Endothelial cell of umbilical vein (primary cell): ENCODE measurements at regions not wholly inside any gene's neighbourhood (a gene's known extent, or its start where the extent isn't known, plus 50 kb on each side); places are given as distances from the start of the nearest gene placed in this dataset.

Experiments
- BruUV-seq: library from RNA; stranded (reverse); fragments of 400-500 nt; replicated peaks from 2 replicates; lab custom pipeline; 2021; lab: Mats Ljungman, UMichigan
- CTCF ChIA-PET: fragments of 300-600, 350-600 bp; sonication (Branson Sonifier 250); formaldehyde crosslinking; loops from one replicate; lab custom pipeline; 2021; ENCODE audit warnings: antibody characterized with exemption, inconsistent platforms; lab: Charles Lee
- POLR2A ChIA-PET: fragments of 300-600, 350-600 bp; sonication (Branson Sonifier 250); formaldehyde crosslinking; loops from one replicate; lab custom pipeline; 2021; ENCODE audit warnings: antibody characterized with exemption, inconsistent platforms; lab: Charles Lee
- DNase-seq: peaks from one replicate; pipeline ENCODE4 v3.0.0-alpha.2; 2011; ENCODE audit warnings: low read depth, low spot score
- FAIRE-seq: peaks from 2 replicates; lab custom pipeline; 2011; peaks lifted over from hg19 to GRCh38; lab: Jason Lieb, UNC
- H2AFZ ChIP-seq: 2 replicates; pipeline ENCODE4 v1.6.0; 2012; ENCODE audit warnings: low read depth, low read length, control low read depth, inconsistent platforms
- H3K27ac ChIP-seq: 2 replicates; pipeline ENCODE4 v1.5.1; 2011; ENCODE audit warnings: low read depth, mild to moderate bottlenecking, control low read depth, low read length, moderate library complexity; ENCODE audit not compliant: insufficient read depth
- H3K27me3 ChIP-seq, 2 experiments: 2 replicates each; pipeline versions ENCODE4 v1.6.0 to v1.6.1; 2011; ENCODE audit warnings: low read length in 2 of 2, mixed read lengths in 1 of 2; ENCODE audit not compliant: control insufficient read depth in 2 of 2, insufficient read depth in 2 of 2
- H3K36me3 ChIP-seq, 2 experiments: 2 replicates in 1 of 2; 3 replicates in 1 of 2; pipeline ENCODE4 v1.5.1; 2011; ENCODE audit warnings: low read length in 2 of 2, mild to moderate bottlenecking in 1 of 2, moderate library complexity in 1 of 2; ENCODE audit not compliant: control insufficient read depth in 2 of 2, insufficient read depth in 2 of 2; ENCODE audit errors: extremely low read depth in 1 of 2
- H3K4me1 ChIP-seq: 3 replicates; pipeline ENCODE4 v1.5.1; 2011; ENCODE audit warnings: mild to moderate bottlenecking, low read length; ENCODE audit not compliant: control insufficient read depth, insufficient read depth; ENCODE audit errors: extremely low read depth
- H3K4me2 ChIP-seq: 2 replicates; pipeline ENCODE4 v1.6.1; 2011; ENCODE audit warnings: low read length, control low read depth, mixed read lengths; ENCODE audit not compliant: insufficient read depth
- H3K4me3 ChIP-seq, 3 experiments: fragments of 200-600 bp in 1 of 3; sonication (generic), shearing (Covaris generic) in 1 of 3; replicated peaks in 1 of 3; 2 replicates each; pipeline ENCODE4 v1.5.1; 2011 to 2016; ENCODE audit warnings: control low read depth in 3 of 3, low read length in 3 of 3, mild to moderate bottlenecking in 2 of 3, inconsistent platforms in 1 of 3, low read depth in 1 of 3, moderate library complexity in 1 of 3; ENCODE audit not compliant: insufficient read depth in 1 of 3
- H3K79me2 ChIP-seq: 2 replicates; pipeline ENCODE4 v1.6.0; 2012; ENCODE audit warnings: low read length, inconsistent platforms; ENCODE audit not compliant: control insufficient read depth, insufficient read depth
- H3K9ac ChIP-seq: replicated peaks from 2 replicates; pipeline ENCODE3; 2011; ENCODE audit warnings: low read length, control low read depth; ENCODE audit not compliant: insufficient read depth; ENCODE audit errors: extremely low read depth
- H3K9me1 ChIP-seq: replicated peaks from 3 replicates; pipeline ENCODE4 v1.6.0; 2011; ENCODE audit warnings: mild to moderate bottlenecking, low read length; ENCODE audit not compliant: control insufficient read depth, insufficient read depth; ENCODE audit errors: extremely low read depth
- H3K9me3 ChIP-seq: replicated peaks from 2 replicates; pipeline ENCODE4 v1.5.1; 2012; ENCODE audit warnings: low read length, inconsistent platforms; ENCODE audit not compliant: control insufficient read depth, insufficient read depth
- H4K20me1 ChIP-seq: replicated peaks from 2 replicates; pipeline ENCODE3; 2011; ENCODE audit warnings: mild to moderate bottlenecking, low read length; ENCODE audit not compliant: control insufficient read depth, insufficient read depth; ENCODE audit errors: extremely low read depth
- CTCF ChIP-seq, 2 donors: IDR thresholded peaks; 1 replicate in 1 of 2; 2 replicates in 1 of 2; pipeline ENCODE4 v1.5.1; 2011; ENCODE audit warnings: low read length in 2 of 2, mild to moderate bottlenecking in 2 of 2, moderate library complexity in 2 of 2, control low read depth in 1 of 2, inconsistent platforms in 1 of 2, low read depth in 1 of 2; ENCODE audit not compliant: insufficient read depth in 1 of 2; ENCODE audit errors: extremely low read depth in 1 of 2
- EZH2 ChIP-seq: IDR thresholded peaks from 2 replicates; pipeline ENCODE4 v1.6.1; 2012; ENCODE audit warnings: borderline replicate concordance, low read depth, mild to moderate bottlenecking, moderate library complexity, low read length, inconsistent platforms; ENCODE audit not compliant: severe bottlenecking
- FOS ChIP-seq: IDR thresholded peaks from 2 replicates; pipeline ENCODE4 v1.6.1; 2011; ENCODE audit warnings: mild to moderate bottlenecking, low read length, moderate library complexity, borderline replicate concordance; ENCODE audit not compliant: insufficient read depth
- GATA2 ChIP-seq: IDR thresholded peaks from 2 replicates; pipeline ENCODE4 v1.7.0; 2011; ENCODE audit warnings: low read depth, mild to moderate bottlenecking, moderate library complexity, mixed read lengths, low read length; ENCODE audit not compliant: insufficient read length, insufficient read depth
- JUN ChIP-seq: IDR thresholded peaks from 2 replicates; pipeline ENCODE4 v1.6.1; 2011; ENCODE audit warnings: borderline replicate concordance, low read depth; ENCODE audit not compliant: insufficient read length, insufficient read depth
- MAX ChIP-seq: IDR thresholded peaks from 2 replicates; pipeline ENCODE4 v1.6.1; 2011; ENCODE audit not compliant: insufficient read depth, insufficient read length
- MYC ChIP-seq: IDR thresholded peaks from one replicate; pipeline ENCODE4 v1.6.1; 2011; ENCODE audit warnings: mild to moderate bottlenecking, low read depth, low read length
- POLR2AphosphoS5 ChIP-seq: IDR thresholded peaks from 2 replicates; pipeline ENCODE4 v1.6.1; 2012; ENCODE audit warnings: low read depth, mild to moderate bottlenecking, control low read depth, low read length, moderate library complexity; ENCODE audit not compliant: insufficient read depth
- dilution Hi-C: fragments of 300-500 bp; cut with MboI; formaldehyde crosslinking; loops from one replicate; pipeline ENCODE4 v1.15.0; 2019; ENCODE audit warnings: low sequenced_read_pairs; ENCODE audit not compliant: extremely low pct_ligation_motif_present
- intact Hi-C: fragments of 100-400 bp; cut with micrococcal nuclease; formaldehyde crosslinking; loops from one replicate; pipeline ENCODE4 v1.10.0; 2022

GRCh38 chr5:56346741-56347535 lies 113.8 kb upstream of the ANKRD55 start:
- H3K4me1 ChIP-seq = peaks cover 38% of the 10 kb centered on the region
- no peak for DNase-seq
- TF ChIP-seq EZH2 = no peak
- TF ChIP-seq POLR2AphosphoS5 = no peak
- TF ChIP-seq GATA2 = no peak
- H3K9ac ChIP-seq = no peak overlapping the region
- ChIA-PET POLR2A (interaction anchor here (0.6 kb wide), 1 partner anchor 62 kb away, joined by 3 read pairs; no protein-coding TSS in a partner anchor), CTCF (no interaction called here)
- no peak for FAIRE-seq
- intact Hi-C loops = no loop called here
- H2AFZ ChIP-seq = no peak overlapping the region
- H3K9me3 ChIP-seq = no peaks in the 10 kb centered on the region
- BruUV-seq = no TSS peak
- dilution Hi-C loops = no loop called here
- no peaks in the 10 kb centered on the region for H3K36me3 ChIP-seq
- H3K27me3 ChIP-seq = no peaks in the 10 kb centered on the region
- H3K27ac ChIP-seq = no peak overlapping the region
- H3K79me2 ChIP-seq = no peaks in the 10 kb centered on the region
- H3K4me2 ChIP-seq = no peak overlapping the region
- no peak overlapping the region for H3K4me3 ChIP-seq
- H3K9me1 ChIP-seq = no peaks in the 10 kb centered on the region
- no peaks in the 10 kb centered on the region for H4K20me1 ChIP-seq

GRCh38 chr5:56346044-56346710 lies 113.0 kb upstream of the ANKRD55 start:
- H4K20me1 ChIP-seq = no peaks in the 10 kb centered on the region
- H3K9ac ChIP-seq = no peak overlapping the region
- peaks cover 39% of the 10 kb centered on the region for H3K4me1 ChIP-seq
- no TSS peak for BruUV-seq
- no peak overlapping the region for H3K27ac ChIP-seq
- no peaks in the 10 kb centered on the region for H3K27me3 ChIP-seq
- no peak overlapping the region for H3K4me2 ChIP-seq
- no peaks in the 10 kb centered on the region for H3K9me3 ChIP-seq
- ChIA-PET CTCF (no interaction called here), POLR2A (no interaction called here)
- FAIRE-seq (no peak), DNase-seq (no peak)
- dilution Hi-C loops = no loop called here
- intact Hi-C loops = no loop called here
- H3K79me2 ChIP-seq = no peaks in the 10 kb centered on the region
- no peak overlapping the region for H3K4me3 ChIP-seq
- TF ChIP-seq JUN (no peak), FOS (no peak), POLR2AphosphoS5 (no peak), MYC (no peak), CTCF (IDR thresholded peaks at IDR 0.05; ENCODE audit: extremely low read depth in 1 of 2, insufficient read depth in 1 of 2, low read depth in 1 of 2, low read length in 2 of 2) (no peak), GATA2 (no peak), MAX (no peak)
- no peaks in the 10 kb centered on the region for H3K9me1 ChIP-seq
- no peak overlapping the region for H2AFZ ChIP-seq
- H3K36me3 ChIP-seq = no peaks in the 10 kb centered on the region
